Endodermal cell (in vitro differentiated cells): ENCODE measurements at regions not wholly inside any gene's neighbourhood (a gene's known extent, or its start where the extent isn't known, plus 50 kb on each side); places are given as distances from the start of the nearest gene placed in this dataset.

Experiments used
- DNase-seq: peaks from one replicate; pipeline ENCODE4 v3.0.0-alpha.2; 2017
- H3K27ac ChIP-seq: 2 replicates; pipeline ENCODE4 v1.5.1; 2013; ENCODE audit warnings: mild to moderate bottlenecking, low read depth, low read length, moderate library complexity
- H3K27me3 ChIP-seq: 2 replicates; pipeline ENCODE4 v1.6.1; 2013; ENCODE audit warnings: mild to moderate bottlenecking, low read length, moderate library complexity; ENCODE audit not compliant: insufficient read depth, control insufficient read depth, poor library complexity, severe bottlenecking
- H3K36me3 ChIP-seq: 2 replicates; pipeline ENCODE4 v1.7.0; 2013; ENCODE audit warnings: mild to moderate bottlenecking, low read length, moderate library complexity; ENCODE audit not compliant: control insufficient read depth, insufficient read depth
- H3K4me1 ChIP-seq: one replicate; pipeline ENCODE4 v1.7.0; 2013; ENCODE audit warnings: low read length; ENCODE audit not compliant: control insufficient read depth, insufficient read depth
- H3K4me3 ChIP-seq: 2 replicates; pipeline ENCODE4 v1.5.1; 2013; ENCODE audit warnings: mild to moderate bottlenecking, low read length, moderate library complexity
- H3K9ac ChIP-seq: 2 replicates; pipeline ENCODE4 v1.6.1; 2013; ENCODE audit warnings: mild to moderate bottlenecking, low read length, moderate library complexity; ENCODE audit not compliant: poor library complexity, severe bottlenecking; ENCODE audit errors: extremely low read depth
- H3K9me3 ChIP-seq: 2 replicates; pipeline ENCODE4 v1.6.1; 2013; ENCODE audit warnings: mild to moderate bottlenecking, low read length, moderate library complexity; ENCODE audit not compliant: control insufficient read depth
- H3K27ac Mint-ChIP-seq: 2 replicates; pipeline ENCODE4 v1.8.0; 2020; ENCODE audit warnings: mixed read lengths
- H3K27me3 Mint-ChIP-seq: 2 replicates; pipeline ENCODE4 v1.8.0; 2021; ENCODE audit warnings: mild to moderate bottlenecking, mixed read lengths; ENCODE audit not compliant: insufficient read depth
- H3K36me3 Mint-ChIP-seq: 2 replicates; pipeline ENCODE4 v1.8.0; 2020; ENCODE audit warnings: low read depth, mixed read lengths
- H3K4me1 Mint-ChIP-seq: 2 replicates; pipeline ENCODE4 v1.8.0; 2020; ENCODE audit warnings: mixed read lengths
- H3K4me3 Mint-ChIP-seq: 2 replicates; pipeline ENCODE4 v1.8.0; 2020; ENCODE audit warnings: mild to moderate bottlenecking, moderate library complexity, mixed read lengths
- H3K9me3 Mint-ChIP-seq: 2 replicates; pipeline ENCODE4 v1.8.0; 2020; ENCODE audit warnings: mild to moderate bottlenecking, mixed read lengths
- CTCF ChIP-seq: fragments of 200-600 bp; sonication (generic); conservative IDR thresholded peaks from 2 replicates; pipeline ENCODE4 v1.5.0; 2021; ENCODE audit warnings: antibody characterized with exemption, mild to moderate bottlenecking
- WGBS, 2 experiments: methylation state at CpG; one replicate each; pipeline versions ENCODE4 v1.1.5 to v1.1.7; 2013; ENCODE audit warnings: missing lambda C conversion rate in 2 of 2, mixed read lengths in 1 of 2; ENCODE audit not compliant: insufficient coverage in 1 of 2, insufficient read length in 1 of 2; 5-methylcytosine and 5-hydroxymethylcytosine counted together

- no peaks in the 10 kb centered on the region for H3K36me3 ChIP-seq
- H3K4me1 ChIP-seq, result no peaks in the 10 kb centered on the region
- H3K9me3 Mint-ChIP-seq, result no peaks in the 10 kb centered on the region
- no peak overlapping the region for H3K4me3 Mint-ChIP-seq
- no peak overlapping the region for H3K4me3 ChIP-seq
- H3K27me3 ChIP-seq, result no peaks in the 10 kb centered on the region
- 96 to 100% methylated on average over 1 to 4 of the region's 4 CpGs for WGBS, 2 experiments
- TF ChIP-seq CTCF, result no peak
- no peak for DNase-seq
- H3K9me3 ChIP-seq, result no peaks in the 10 kb centered on the region
- H3K27ac ChIP-seq, result no peak overlapping the region
- no peaks in the 10 kb centered on the region for H3K27me3 Mint-ChIP-seq
- no peaks in the 10 kb centered on the region for H3K4me1 Mint-ChIP-seq
- no peak overlapping the region for H3K27ac Mint-ChIP-seq
- H3K9ac ChIP-seq, result no peak overlapping the region
- no peaks in the 10 kb centered on the region for H3K36me3 Mint-ChIP-seq
Observed at GRCh38 chr6:23277521-23278179, 708.3 kb downstream of the HDGFL1 start.

- TF ChIP-seq CTCF, result no peak
- Histone ChIP-seq H3K4me1 (no peaks in the 10 kb centered on the region), H3K4me3 (no peak overlapping the region), H3K9me3 (no peaks in the 10 kb centered on the region), H3K9ac (no peak overlapping the region), H3K27me3 (no peaks in the 10 kb centered on the region), H3K27ac (no peak overlapping the region), H3K36me3 (no peaks in the 10 kb centered on the region)
- H3K36me3 Mint-ChIP-seq, result no peaks in the 10 kb centered on the region
- no peaks in the 10 kb centered on the region for H3K27me3 Mint-ChIP-seq
- no peaks in the 10 kb centered on the region for H3K9me3 Mint-ChIP-seq
- DNase-seq, result no peak
- H3K27ac Mint-ChIP-seq, result no peak overlapping the region
- H3K4me1 Mint-ChIP-seq, result no peaks in the 10 kb centered on the region
- 97% methylated on average over 2 of the region's 2 CpGs; no CpG with 5 or more reads in 1 of the 2 experiments for WGBS, 2 experiments
- no peak overlapping the region for H3K4me3 Mint-ChIP-seq
Observed at GRCh38 chr6:23278180-23278532, 708.8 kb downstream of the HDGFL1 start.

DNA sequence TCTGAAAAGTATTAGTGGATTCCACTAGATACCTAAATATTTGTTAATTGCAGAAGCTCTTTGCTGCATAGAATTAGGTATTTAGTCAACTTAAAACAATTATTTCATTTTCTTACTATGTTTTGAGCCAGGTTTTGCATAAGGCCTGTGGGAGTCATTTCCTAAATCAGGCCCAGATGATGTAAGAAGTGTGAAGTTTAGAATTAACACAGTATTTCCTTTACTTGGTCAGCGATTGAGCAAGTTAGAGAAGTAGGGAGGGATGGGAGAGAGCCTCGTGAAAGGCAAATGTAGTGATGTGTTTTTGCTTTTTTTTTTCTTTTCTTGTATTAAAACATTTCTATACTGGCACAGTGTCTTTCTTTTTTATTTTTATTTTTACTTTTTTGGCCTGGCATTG is 711.1 kb downstream of the HDGFL1 start:
- WGBS, 2 experiments, result 95% methylated on average over 2 of the region's 2 CpGs; no CpG with 5 or more reads in 1 of the 2 experiments
- Mint-ChIP-seq H3K4me3 (no peak overlapping the region), H3K27me3 (no peaks in the 10 kb centered on the region), H3K27ac (no peak overlapping the region), H3K4me1 (no peaks in the 10 kb centered on the region), H3K9me3 (no peaks in the 10 kb centered on the region), H3K36me3 (no peaks in the 10 kb centered on the region)
- no peaks in the 10 kb centered on the region for H3K27me3 ChIP-seq
- H3K9me3 ChIP-seq, result no peaks in the 10 kb centered on the region
- no peaks in the 10 kb centered on the region for H3K4me1 ChIP-seq
- no peak overlapping the region for H3K27ac ChIP-seq
- H3K4me3 ChIP-seq, result no peak overlapping the region
- TF ChIP-seq CTCF, result no peak
- no peak for DNase-seq
- no peak overlapping the region for H3K9ac ChIP-seq
- H3K36me3 ChIP-seq, result no peaks in the 10 kb centered on the region
